ENCODE measurements at regions not wholly inside any gene's neighbourhood (a gene's known extent, or its start where the extent isn't known, plus 50 kb on each side); places are given as distances from the start of the nearest gene placed in this dataset.

DNA sequence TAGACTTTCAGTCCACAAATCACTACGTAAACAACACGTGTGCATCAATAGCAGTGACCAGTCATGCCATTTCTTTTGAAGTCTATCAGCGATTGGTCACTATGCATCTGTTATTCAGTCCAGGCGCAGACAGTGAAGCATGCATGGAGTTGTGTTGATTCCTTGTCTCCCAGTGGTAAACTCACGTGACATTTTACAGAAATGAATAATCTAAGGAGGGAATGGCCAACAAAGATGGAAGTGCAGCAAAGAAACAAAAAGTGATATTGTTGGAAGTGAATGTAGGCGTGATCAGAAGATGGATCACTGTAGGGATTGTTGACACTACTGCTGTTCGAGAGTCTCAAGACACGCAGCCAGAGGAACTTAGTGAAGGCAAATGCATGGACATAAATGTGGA lies 317.8 kb upstream of the MGAT5 start:
- H3K4me1 ChIP-seq, result no peaks in the 10 kb centered on the region
- ATAC-seq (ENCODE audit: low FRiP score in 2 of 2), result no peak
- TF ChIP-seq EP300 (IDR thresholded peaks at IDR 0.05) (no peak), POLR2A (IDR thresholded peaks at IDR 0.05) (no peak), POLR2AphosphoS5 (IDR thresholded peaks at IDR 0.05) (no peak)
- TF ChIP-seq, protein P1, sequence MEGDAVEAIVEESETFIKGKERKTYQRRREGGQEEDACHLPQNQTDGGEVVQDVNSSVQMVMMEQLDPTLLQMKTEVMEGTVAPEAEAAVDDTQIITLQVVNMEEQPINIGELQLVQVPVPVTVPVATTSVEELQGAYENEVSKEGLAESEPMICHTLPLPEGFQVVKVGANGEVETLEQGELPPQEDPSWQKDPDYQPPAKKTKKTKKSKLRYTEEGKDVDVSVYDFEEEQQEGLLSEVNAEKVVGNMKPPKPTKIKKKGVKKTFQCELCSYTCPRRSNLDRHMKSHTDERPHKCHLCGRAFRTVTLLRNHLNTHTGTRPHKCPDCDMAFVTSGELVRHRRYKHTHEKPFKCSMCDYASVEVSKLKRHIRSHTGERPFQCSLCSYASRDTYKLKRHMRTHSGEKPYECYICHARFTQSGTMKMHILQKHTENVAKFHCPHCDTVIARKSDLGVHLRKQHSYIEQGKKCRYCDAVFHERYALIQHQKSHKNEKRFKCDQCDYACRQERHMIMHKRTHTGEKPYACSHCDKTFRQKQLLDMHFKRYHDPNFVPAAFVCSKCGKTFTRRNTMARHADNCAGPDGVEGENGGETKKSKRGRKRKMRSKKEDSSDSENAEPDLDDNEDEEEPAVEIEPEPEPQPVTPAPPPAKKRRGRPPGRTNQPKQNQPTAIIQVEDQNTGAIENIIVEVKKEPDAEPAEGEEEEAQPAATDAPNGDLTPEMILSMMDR (IDR thresholded peaks at IDR 0.05), result no peak
- H3K36me3 ChIP-seq, result no peaks in the 10 kb centered on the region
- H3K27me3 ChIP-seq, result no peaks in the 10 kb centered on the region
- H3K27ac ChIP-seq, result no peak overlapping the region
- no peak overlapping the region for H3K4me3 ChIP-seq
- no peak for DNase-seq
- 73 to 85% methylated on average over 8 of the region's 8 CpGs for WGBS, 2 donors
- H3K9me3 ChIP-seq, result no peaks in the 10 kb centered on the region

DNA sequence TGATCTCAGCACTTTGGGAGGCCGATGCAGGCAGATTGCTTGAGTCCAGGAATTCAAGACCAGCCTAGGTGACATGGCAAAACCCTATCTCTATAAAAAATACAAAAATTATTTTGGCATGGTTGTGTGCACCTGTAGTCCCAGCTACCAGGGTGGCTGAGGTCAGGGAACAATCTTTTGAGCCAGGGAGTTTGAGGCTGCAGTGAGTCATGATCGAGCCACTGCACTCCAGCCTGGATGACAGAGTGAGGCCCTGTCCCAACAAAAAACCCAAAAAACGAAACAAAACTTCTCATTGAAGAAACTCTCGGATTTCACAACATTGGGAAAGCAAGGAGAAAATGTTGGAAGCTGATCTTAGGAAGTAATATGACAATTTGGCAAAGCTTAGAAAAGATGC lies 317.3 kb upstream of the MGAT5 start:
- WGBS, 2 donors, result 76 to 77% methylated on average over 4 of the region's 4 CpGs
- Histone ChIP-seq H3K27me3 (no peaks in the 10 kb centered on the region), H3K4me3 (no peak overlapping the region), H3K4me1 (no peaks in the 10 kb centered on the region), H3K36me3 (no peaks in the 10 kb centered on the region), H3K27ac (no peak overlapping the region), H3K9me3 (no peaks in the 10 kb centered on the region)
- TF ChIP-seq EP300 (IDR thresholded peaks at IDR 0.05) (no peak), POLR2A (IDR thresholded peaks at IDR 0.05) (no peak), POLR2AphosphoS5 (IDR thresholded peaks at IDR 0.05) (no peak)
- TF ChIP-seq, protein P1 (IDR thresholded peaks at IDR 0.05), result no peak
- no peak for DNase-seq
- ATAC-seq (ENCODE audit: low FRiP score in 2 of 2), result no peak

DNA sequence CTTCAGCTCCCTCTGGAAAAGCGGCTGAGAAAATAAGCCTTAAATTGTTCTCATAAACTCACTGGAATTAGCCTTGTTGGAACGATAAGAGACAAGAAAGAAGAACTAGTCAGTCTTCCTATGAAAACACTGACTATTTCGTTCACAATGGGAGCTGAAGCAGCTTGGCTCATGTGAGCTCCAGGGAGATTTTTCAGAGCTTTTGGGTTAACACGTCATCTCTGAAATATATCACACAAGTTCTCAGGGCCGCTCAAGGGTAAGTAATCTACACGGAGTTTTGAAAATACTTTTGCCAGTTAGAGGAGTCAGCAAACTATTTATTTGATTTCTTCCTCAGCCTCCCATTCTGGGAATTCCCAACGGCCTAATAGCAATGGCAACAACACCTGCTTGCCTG lies 316.2 kb upstream of the MGAT5 start:
- Histone ChIP-seq H3K9me3 (no peaks in the 10 kb centered on the region), H3K4me1 (no peaks in the 10 kb centered on the region), H3K4me3 (no peak overlapping the region), H3K27ac (no peak overlapping the region), H3K36me3 (no peaks in the 10 kb centered on the region), H3K27me3 (no peaks in the 10 kb centered on the region)
- TF ChIP-seq, protein P1 (IDR thresholded peaks at IDR 0.05), result no peak
- TF ChIP-seq POLR2A (IDR thresholded peaks at IDR 0.05), result no peak
- no peak for TF ChIP-seq POLR2AphosphoS5 (IDR thresholded peaks at IDR 0.05)
- no peak for TF ChIP-seq EP300 (IDR thresholded peaks at IDR 0.05)
- 69 to 73% methylated on average over 7 of the region's 7 CpGs for WGBS, 2 donors
- no peak for DNase-seq
- no peak for ATAC-seq (ENCODE audit: low FRiP score in 2 of 2)

DNA sequence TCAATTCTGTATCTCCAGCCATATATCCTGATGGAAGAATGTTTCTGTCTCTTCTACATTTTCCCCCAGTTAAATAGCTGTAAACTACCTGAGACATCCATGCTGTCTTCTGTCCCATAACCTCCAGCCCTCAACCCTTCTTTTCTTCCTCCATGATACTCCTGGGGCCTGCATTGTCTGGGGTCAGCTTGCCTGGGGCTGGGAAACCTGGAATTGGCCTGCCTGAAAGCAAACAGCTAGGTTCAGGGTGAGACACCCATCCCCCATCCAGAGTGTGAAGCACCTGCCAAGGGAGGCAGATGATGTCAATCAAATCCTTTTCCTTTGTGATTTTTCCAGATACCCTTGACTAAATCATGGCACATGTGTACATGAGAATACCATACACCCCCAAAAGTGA lies 313.7 kb upstream of the MGAT5 start:
- H3K4me1 ChIP-seq, result no peaks in the 10 kb centered on the region
- DNase-seq (no peak), ATAC-seq (ENCODE audit: low FRiP score in 2 of 2) (no peak)
- TF ChIP-seq POLR2A (IDR thresholded peaks at IDR 0.05) (no peak), POLR2AphosphoS5 (IDR thresholded peaks at IDR 0.05) (no peak), EP300 (IDR thresholded peaks at IDR 0.05) (no peak)
- TF ChIP-seq, protein P1 (IDR thresholded peaks at IDR 0.05), result no peak
- H3K27me3 ChIP-seq, result no peaks in the 10 kb centered on the region
- H3K27ac ChIP-seq, result no peak overlapping the region
- H3K4me3 ChIP-seq, result no peak overlapping the region
- no peaks in the 10 kb centered on the region for H3K36me3 ChIP-seq
- no peaks in the 10 kb centered on the region for H3K9me3 ChIP-seq

DNA sequence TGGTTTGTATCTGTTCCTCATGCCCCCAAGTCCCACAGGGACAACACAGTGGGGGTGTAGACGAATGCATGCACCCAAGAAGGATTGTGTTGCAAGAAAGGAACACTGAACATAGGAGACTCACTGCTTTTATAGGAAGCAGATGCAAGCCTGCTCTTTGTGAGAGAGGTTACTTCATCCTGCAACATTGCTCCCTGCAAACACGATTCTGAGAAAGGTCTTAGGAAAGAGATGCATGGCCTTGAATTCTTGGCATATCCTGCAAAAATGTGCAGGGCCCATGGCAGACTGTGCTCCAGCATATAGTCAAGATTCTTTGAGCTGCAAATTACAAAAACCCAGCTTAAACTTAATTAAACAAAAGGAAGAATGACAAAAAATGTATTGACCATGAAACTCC lies 312.2 kb upstream of the MGAT5 start:
- DNase-seq, result no peak
- ATAC-seq (ENCODE audit: low FRiP score in 2 of 2), result no peak
- Histone ChIP-seq H3K27ac (no peak overlapping the region), H3K9me3 (no peaks in the 10 kb centered on the region), H3K4me1 (no peaks in the 10 kb centered on the region), H3K4me3 (no peak overlapping the region), H3K36me3 (no peaks in the 10 kb centered on the region), H3K27me3 (no peaks in the 10 kb centered on the region)
- 19 to 39% methylated on average over 2 of the region's 2 CpGs for WGBS, 2 donors
- TF ChIP-seq, protein P1 (IDR thresholded peaks at IDR 0.05), result no peak
- no peak for TF ChIP-seq POLR2AphosphoS5 (IDR thresholded peaks at IDR 0.05)
- no peak for TF ChIP-seq POLR2A (IDR thresholded peaks at IDR 0.05)
- no peak for TF ChIP-seq EP300 (IDR thresholded peaks at IDR 0.05)

Data from upper lobe of left lung (tissue), 6 donors.